Body of pancreas (tissue), 4 donors: ENCODE measurements at regions not wholly inside any gene's neighbourhood (a gene's known extent, or its start where the extent isn't known, plus 50 kb on each side); places are given as distances from the start of the nearest gene placed in this dataset.
"Not testable (repeated sequence)": the region's sequence is repeated elsewhere in the genome, so short reads cannot be mapped to it uniquely, and the experiment has no call there.

ENCODE experiments used
- CTCF ChIP-seq, 7 experiments: fragments of 450-650 bp in 4 of 7; fragments of 200-600 bp in 3 of 7; sonication (generic) in 3 of 7; IDR thresholded peaks; one replicate each; pipeline ENCODE4 v1.5.1; 2016 to 2019; ENCODE audit warnings: antibody characterized with exemption in 7 of 7
- POLR2A ChIP-seq, 3 donors: fragments of 450-650 bp; IDR thresholded peaks; one replicate each; pipeline ENCODE4 v1.6.1; 2016; ENCODE audit warnings: antibody characterized with exemption in 3 of 3, mild to moderate bottlenecking in 2 of 3

DNA sequence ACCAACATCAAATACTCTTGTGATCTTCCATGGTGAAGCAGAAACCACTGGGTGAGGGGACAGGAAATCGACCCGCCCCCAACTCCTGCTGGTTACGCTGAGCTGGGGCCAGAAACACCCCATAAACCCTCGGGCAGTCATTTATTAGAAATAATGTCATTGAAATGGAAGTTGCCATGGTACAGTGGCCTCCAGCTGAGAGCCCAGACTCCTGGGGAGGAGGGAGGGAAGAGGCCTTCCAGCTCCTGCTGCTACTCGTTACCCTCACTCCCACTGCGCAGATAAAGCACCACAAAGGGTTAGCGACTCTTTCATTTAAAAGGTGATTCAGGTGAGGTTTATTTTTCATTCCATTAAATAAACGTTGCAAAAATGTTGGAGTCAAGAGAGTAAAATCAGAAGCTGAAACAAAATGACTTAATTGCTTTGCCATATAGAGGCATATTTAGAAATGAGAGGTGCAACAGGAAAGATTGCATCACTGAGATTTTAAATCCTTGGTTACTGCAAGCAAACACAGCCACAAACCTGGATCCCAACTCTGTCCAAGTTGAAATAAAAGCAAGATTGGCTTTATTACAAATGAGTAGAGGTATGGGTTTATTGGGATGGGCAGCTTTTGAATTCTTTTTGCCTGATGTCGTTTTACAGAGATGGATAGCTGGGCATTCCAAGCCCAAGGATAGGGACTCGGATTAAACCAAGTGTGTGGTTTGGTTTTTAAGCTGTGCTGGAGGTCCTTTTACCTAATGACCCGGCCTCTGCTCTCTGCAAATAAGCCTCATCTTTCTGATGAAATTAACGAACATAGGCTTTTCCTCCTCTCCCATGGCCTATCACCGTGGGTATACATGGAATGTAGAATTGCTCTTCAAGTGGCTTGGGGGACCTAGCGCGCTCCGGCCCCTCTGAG is 92.0 kb downstream of the LYZL1 start:
- not testable (repeated sequence) for TF ChIP-seq CTCF, POLR2A (IDR thresholded peaks at IDR 0.05)
